MM.1S (cell line): ENCODE measurements at regions not wholly inside any gene's neighbourhood (a gene's known extent, or its start where the extent isn't known, plus 50 kb on each side); places are given as distances from the start of the nearest gene placed in this dataset.

Experiments used
- DNase-seq: peaks from one replicate; pipeline ENCODE4 v3.0.0-alpha.2; 2015
- H2AFZ ChIP-seq: fragments of 300-600 bp; sonication (generic); 2 replicates; pipeline ENCODE4 v1.6.0; 2016; ENCODE audit warnings: antibody characterized with exemption, low read length
- H3F3A ChIP-seq: fragments of 300-600 bp; sonication (generic); 2 replicates; pipeline ENCODE4 v1.6.1; 2016; ENCODE audit warnings: mild to moderate bottlenecking, antibody characterized with exemption, low read length, moderate library complexity, mixed read lengths; ENCODE audit not compliant: insufficient read depth
- H3K27ac ChIP-seq: fragments of 300-600 bp; sonication (generic); 2 replicates; pipeline ENCODE4 v1.5.1; 2016; ENCODE audit warnings: mild to moderate bottlenecking, low read length
- H3K27me3 ChIP-seq: fragments of 300-600 bp; sonication (generic); replicated peaks from 2 replicates; pipeline ENCODE4 v1.6.0; 2016; ENCODE audit warnings: low read length; ENCODE audit not compliant: insufficient read depth
- H3K36me3 ChIP-seq: fragments of 300-600 bp; sonication (generic); replicated peaks from 2 replicates; pipeline ENCODE4 v1.6.1; 2016; ENCODE audit warnings: mild to moderate bottlenecking, low read length, mixed read lengths; ENCODE audit not compliant: insufficient read depth
- H3K4me1 ChIP-seq: fragments of 300-600 bp; sonication (generic); 2 replicates; pipeline ENCODE4 v1.6.1; 2016; ENCODE audit warnings: low read length, mixed read lengths
- H3K4me2 ChIP-seq: fragments of 300-600 bp; sonication (generic); 2 replicates; pipeline ENCODE4 v1.6.0; 2016; ENCODE audit warnings: low read depth, low read length
- H3K4me3 ChIP-seq: fragments of 300-600 bp; sonication (generic); 2 replicates; pipeline ENCODE4 v1.5.1; 2016; ENCODE audit warnings: low read length, mixed read lengths
- H3K79me2 ChIP-seq: fragments of 300-600 bp; sonication (generic); 2 replicates; pipeline ENCODE4 v1.6.1; 2016; ENCODE audit warnings: mixed run types, low read length, mixed read lengths
- H3K9ac ChIP-seq: fragments of 300-600 bp; sonication (generic); 2 replicates; pipeline ENCODE4 v1.6.1; 2016; ENCODE audit warnings: low read length, mixed read lengths
- H3K9me2 ChIP-seq: fragments of 300-600 bp; sonication (generic); replicated peaks from 2 replicates; pipeline ENCODE4 v1.6.1; 2016; ENCODE audit warnings: mild to moderate bottlenecking, low read length, mixed read lengths; ENCODE audit not compliant: insufficient read depth
- H3K9me3 ChIP-seq: fragments of 300-600 bp; sonication (generic); replicated peaks from 2 replicates; pipeline ENCODE4 v1.6.1; 2016; ENCODE audit warnings: mild to moderate bottlenecking, low read length, mixed read lengths; ENCODE audit not compliant: insufficient read depth
- H4K20me1 ChIP-seq: fragments of 300-600 bp; sonication (generic); 2 replicates; pipeline ENCODE4 v1.6.1; 2016; ENCODE audit warnings: mild to moderate bottlenecking, low read length, moderate library complexity, mixed read lengths; ENCODE audit not compliant: insufficient read depth
- EZH2 ChIP-seq: fragments of 300-600 bp; sonication (generic); optimal IDR thresholded peaks from 2 replicates; pipeline ENCODE3; 2017; ENCODE audit warnings: low read depth, mild to moderate bottlenecking, antibody characterized with exemption, low read length, mixed read lengths
- EZH2phosphoT487 ChIP-seq: fragments of 300-600 bp; sonication (generic); IDR thresholded peaks from 2 replicates; pipeline ENCODE4 v1.6.1; 2018; ENCODE audit warnings: antibody characterized with exemption, low read length
- TF ChIP-seq, protein P1 (sequence below): fragments of 300-600 bp; sonication (generic); IDR thresholded peaks from 2 replicates; pipeline ENCODE4 v1.5.1; 2016; ENCODE audit warnings: antibody characterized with exemption, low read length, mixed read lengths

DNA sequence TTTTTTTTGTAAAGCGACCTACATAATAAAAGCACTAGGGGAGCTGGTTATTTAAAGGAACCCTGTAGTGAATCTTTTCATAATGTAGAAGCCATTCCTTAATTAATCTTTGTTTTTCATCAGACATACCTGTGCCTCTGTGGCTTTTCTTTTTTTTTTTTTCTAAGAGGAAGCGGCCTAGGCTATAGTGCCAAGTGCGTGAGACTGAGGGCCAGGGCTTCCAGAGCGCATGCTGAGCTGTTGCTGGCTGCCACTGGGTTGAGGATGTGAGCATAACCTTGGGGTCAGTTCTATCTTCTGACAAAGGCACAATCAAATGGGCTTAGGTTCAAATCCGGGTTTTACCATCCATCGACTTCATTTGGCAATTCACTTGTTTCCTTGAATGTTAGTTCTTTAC lies 103.7 kb downstream of the NEUROD6 start:
- Histone ChIP-seq H3K27me3 (no peaks in the 10 kb centered on the region), H3K36me3 (no peaks in the 10 kb centered on the region)

DNA sequence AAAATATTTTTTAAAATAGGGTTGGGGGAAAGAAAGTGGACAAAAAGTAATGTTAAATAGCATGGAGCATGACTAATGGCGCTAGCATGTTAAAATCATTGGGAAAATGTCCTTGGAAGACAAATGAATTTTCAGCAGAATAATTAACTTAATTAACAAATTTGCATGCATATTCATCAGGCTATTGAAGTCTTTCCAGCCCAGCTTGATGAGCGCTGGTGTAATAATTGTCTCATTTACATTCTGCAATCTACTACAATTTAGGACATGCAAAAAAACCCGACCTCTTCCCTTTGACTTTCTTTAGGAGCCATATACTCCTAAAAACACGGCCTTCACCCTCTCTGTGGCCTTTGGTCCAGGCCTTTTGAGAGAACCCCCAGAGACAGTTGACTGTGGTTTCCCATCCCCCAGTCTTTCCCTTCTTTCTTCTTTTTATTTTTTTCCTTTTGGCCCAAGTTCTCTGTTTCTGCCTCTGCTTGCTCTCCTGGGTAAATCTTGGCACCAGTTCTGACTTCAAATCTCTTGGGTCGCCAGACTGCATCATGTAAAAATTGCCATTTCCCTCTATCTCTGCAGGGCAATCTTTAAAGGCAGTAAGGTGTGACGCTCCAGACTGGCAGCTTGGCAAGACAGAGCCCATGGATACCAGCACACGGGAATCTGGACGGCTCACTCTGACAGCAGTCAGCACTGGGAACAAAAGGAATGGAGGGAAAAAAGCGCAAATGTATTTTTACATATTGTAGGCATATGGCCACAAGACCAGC lies 105.5 kb downstream of the NEUROD6 start:
- Histone ChIP-seq H4K20me1 (no peaks in the 10 kb centered on the region), H3F3A (no peaks in the 10 kb centered on the region), H3K36me3 (no peaks in the 10 kb centered on the region), H3K27me3 (no peaks in the 10 kb centered on the region), H3K27ac (no peak overlapping the region), H2AFZ (no peak overlapping the region), H3K79me2 (no peaks in the 10 kb centered on the region), H3K9me2 (no peaks in the 10 kb centered on the region), H3K9me3 (no peaks in the 10 kb centered on the region), H3K9ac (no peak overlapping the region), H3K4me2 (no peak overlapping the region), H3K4me3 (no peak overlapping the region), H3K4me1 (no peaks in the 10 kb centered on the region)
- no peak for TF ChIP-seq EZH2phosphoT487
- TF ChIP-seq, protein P1, sequence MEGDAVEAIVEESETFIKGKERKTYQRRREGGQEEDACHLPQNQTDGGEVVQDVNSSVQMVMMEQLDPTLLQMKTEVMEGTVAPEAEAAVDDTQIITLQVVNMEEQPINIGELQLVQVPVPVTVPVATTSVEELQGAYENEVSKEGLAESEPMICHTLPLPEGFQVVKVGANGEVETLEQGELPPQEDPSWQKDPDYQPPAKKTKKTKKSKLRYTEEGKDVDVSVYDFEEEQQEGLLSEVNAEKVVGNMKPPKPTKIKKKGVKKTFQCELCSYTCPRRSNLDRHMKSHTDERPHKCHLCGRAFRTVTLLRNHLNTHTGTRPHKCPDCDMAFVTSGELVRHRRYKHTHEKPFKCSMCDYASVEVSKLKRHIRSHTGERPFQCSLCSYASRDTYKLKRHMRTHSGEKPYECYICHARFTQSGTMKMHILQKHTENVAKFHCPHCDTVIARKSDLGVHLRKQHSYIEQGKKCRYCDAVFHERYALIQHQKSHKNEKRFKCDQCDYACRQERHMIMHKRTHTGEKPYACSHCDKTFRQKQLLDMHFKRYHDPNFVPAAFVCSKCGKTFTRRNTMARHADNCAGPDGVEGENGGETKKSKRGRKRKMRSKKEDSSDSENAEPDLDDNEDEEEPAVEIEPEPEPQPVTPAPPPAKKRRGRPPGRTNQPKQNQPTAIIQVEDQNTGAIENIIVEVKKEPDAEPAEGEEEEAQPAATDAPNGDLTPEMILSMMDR: no peak
- TF ChIP-seq EZH2: no peak
- DNase-seq: no peak

More for the DNA sequence above, 103.7 kb downstream of the NEUROD6 start:
- Histone ChIP-seq H3F3A (no peaks in the 10 kb centered on the region), H3K9me3 (no peaks in the 10 kb centered on the region), H3K4me3 (no peak overlapping the region), H3K9me2 (no peaks in the 10 kb centered on the region), H4K20me1 (no peaks in the 10 kb centered on the region), H3K79me2 (no peaks in the 10 kb centered on the region), H3K4me2 (no peak overlapping the region), H2AFZ (no peak overlapping the region), H3K9ac (no peak overlapping the region), H3K27ac (no peak overlapping the region), H3K4me1 (no peaks in the 10 kb centered on the region)
- no peak for DNase-seq
- TF ChIP-seq EZH2phosphoT487 (no peak), EZH2 (no peak)
- TF ChIP-seq, protein P1: no peak

DNA sequence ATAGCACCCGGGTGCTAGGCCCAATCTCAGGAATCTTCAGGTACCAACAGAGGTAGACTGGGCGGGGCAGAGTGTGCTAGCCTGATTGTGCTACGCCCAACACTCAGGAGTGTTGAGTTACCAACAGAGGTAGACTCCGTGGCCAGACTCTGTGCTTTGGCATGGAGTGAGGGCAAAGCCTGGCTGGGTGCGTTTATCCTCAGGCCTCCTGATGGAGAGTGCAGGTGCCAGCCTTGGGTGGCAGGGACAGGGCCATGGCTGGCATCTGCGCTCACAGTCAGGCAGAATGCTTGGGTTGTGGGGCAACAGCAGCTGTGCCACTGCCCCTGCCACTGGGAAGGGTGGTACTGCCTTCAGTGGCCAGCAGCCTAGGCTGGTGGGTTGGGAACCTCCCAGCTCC lies 111.6 kb downstream of the NEUROD6 start:
- no peaks in the 10 kb centered on the region for H3K9me2 ChIP-seq
- no peaks in the 10 kb centered on the region for H3F3A ChIP-seq
- H3K27me3 ChIP-seq: no peaks in the 10 kb centered on the region
- no peaks in the 10 kb centered on the region for H3K36me3 ChIP-seq
- H3K79me2 ChIP-seq: no peaks in the 10 kb centered on the region
- H3K27ac ChIP-seq: no peak overlapping the region
- no peaks in the 10 kb centered on the region for H4K20me1 ChIP-seq
- no peak overlapping the region for H3K9ac ChIP-seq
- no peak for TF ChIP-seq EZH2phosphoT487
- TF ChIP-seq EZH2: no peak
- TF ChIP-seq, protein P1: no peak
- DNase-seq: no peak
- H3K4me1 ChIP-seq: no peaks in the 10 kb centered on the region
- H3K4me2 ChIP-seq: no peak overlapping the region
- no peak overlapping the region for H2AFZ ChIP-seq
- no peak overlapping the region for H3K4me3 ChIP-seq
- no peaks in the 10 kb centered on the region for H3K9me3 ChIP-seq
